Right cardiac atrium (tissue), 5 donors: ENCODE measurements at regions not wholly inside any gene's neighbourhood (a gene's known extent, or its start where the extent isn't known, plus 50 kb on each side); places are given as distances from the start of the nearest gene placed in this dataset.
A peak's percentile ranks its signal among the peaks of the same experiment; 100 is the strongest.
"Not testable (repeated sequence)": the region's sequence is repeated elsewhere in the genome, so short reads cannot be mapped to it uniquely, and the experiment has no call there.

Source experiments
- ATAC-seq, 2 donors: fragments of 200-7000 bp; cut with Tn5 transposase; one replicate each; pipeline versions ENCODE4 v1.8.0 to v1.9.1; 2020; ENCODE audit warnings: moderate library complexity in 2 of 2, mild to moderate bottlenecking in 1 of 2
- DNase-seq, 3 donors: peaks; one replicate each; pipeline ENCODE4 v3.0.0-alpha.2; 2020
- H3K27ac ChIP-seq: one replicate; pipeline ENCODE4 v1.5.1; 2013; ENCODE audit warnings: mild to moderate bottlenecking, low read length, control low read depth, moderate library complexity
- H3K27me3 ChIP-seq: one replicate; pipeline ENCODE4 v1.6.1; 2013; ENCODE audit not compliant: control insufficient read depth, insufficient read depth
- H3K4me1 ChIP-seq: one replicate; pipeline ENCODE4 v1.6.1; 2013; ENCODE audit warnings: low read length; ENCODE audit not compliant: control insufficient read depth, insufficient read depth
- H3K4me3 ChIP-seq: one replicate; pipeline ENCODE4 v1.5.1; 2013; ENCODE audit warnings: low read length, control low read depth
- H3K9me3 ChIP-seq: one replicate; pipeline ENCODE4 v1.6.1; 2013; ENCODE audit warnings: low read length; ENCODE audit not compliant: control insufficient read depth
- WGBS: extraction: QIAGEN DNeasy Blood & Tissue Kit; methylation state at CpG from one replicate; pipeline ENCODE4 v1.1.7; 2013; 5-methylcytosine and 5-hydroxymethylcytosine counted together
- intact Hi-C, 4 donors: fragments of 100-400 bp; cut with DNase I; formaldehyde crosslinking; loops; one replicate each; pipeline versions ENCODE4 v1.11.0 to v1.14.0; 2022 to 2023
- donor health status: healthy with polysubstance abuse.
- donor health status: DM: no; HTN: yes; CAD: no.
- donor health status: DM: no; HTN: no; CAD: no.
- donor health status: DM: no; HTN: yes; CAD: no; lungs with severe emphysema.
- donor health status: DM: yes; HTN: yes; CAD: no.

DNA sequence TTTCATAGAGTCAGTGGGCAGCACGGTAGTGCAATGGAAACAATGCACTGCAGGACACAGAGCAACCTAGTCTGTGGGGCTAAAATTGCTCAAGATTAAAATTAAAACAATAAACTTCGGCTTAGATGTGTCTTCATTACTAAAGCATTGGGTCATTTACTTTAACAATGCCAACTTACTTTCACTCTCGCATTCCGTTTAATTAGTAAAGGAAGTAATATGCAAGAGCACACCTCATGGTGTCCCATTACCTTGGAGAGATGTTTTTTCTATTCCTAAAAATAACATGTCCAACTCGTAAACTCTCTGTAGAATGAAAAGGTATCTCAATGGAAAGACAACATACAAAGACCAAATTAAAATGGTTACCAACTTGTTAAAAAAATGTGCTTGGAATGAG lies 738.4 kb downstream of the PCDH17 start:
- Histone ChIP-seq H3K9me3 (no peaks in the 10 kb centered on the region), H3K27me3 (no peaks in the 10 kb centered on the region), H3K4me3 (no peak overlapping the region), H3K4me1 (no peaks in the 10 kb centered on the region), H3K27ac (no peak overlapping the region)
- ATAC-seq (no peak), DNase-seq (no peak)
- intact Hi-C loops = no loop called here
- WGBS = 87% methylated on average over 5 of the region's 5 CpGs

DNA sequence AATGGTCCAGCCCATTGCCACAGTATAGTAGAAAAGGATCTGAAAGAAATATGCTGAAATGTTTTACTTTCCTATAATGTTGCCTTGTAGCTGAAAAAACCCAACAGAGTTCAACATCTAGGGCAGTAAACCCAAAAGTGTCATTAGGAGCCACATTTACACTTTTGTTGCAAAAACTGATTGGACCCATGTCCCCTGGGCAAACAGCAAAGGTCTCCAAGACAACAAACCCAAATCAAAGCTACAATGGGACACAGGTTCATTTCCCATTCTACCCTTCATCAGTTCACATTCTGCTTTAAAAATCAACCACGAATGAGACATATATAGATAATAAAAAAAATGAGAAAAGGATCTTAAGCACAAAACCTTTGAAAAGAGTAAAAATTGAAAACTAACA lies 744.8 kb downstream of the PCDH17 start:
- Histone ChIP-seq H3K9me3 (no peaks in the 10 kb centered on the region), H3K27ac (no peak overlapping the region), H3K4me3 (no peak overlapping the region), H3K4me1 (no peaks in the 10 kb centered on the region), H3K27me3 (no peaks in the 10 kb centered on the region)
- DNase-seq (no peak), ATAC-seq (no peak)
- WGBS = 79% methylated on average over 1 of the region's 1 CpG
- intact Hi-C loops = no loop called here

DNA sequence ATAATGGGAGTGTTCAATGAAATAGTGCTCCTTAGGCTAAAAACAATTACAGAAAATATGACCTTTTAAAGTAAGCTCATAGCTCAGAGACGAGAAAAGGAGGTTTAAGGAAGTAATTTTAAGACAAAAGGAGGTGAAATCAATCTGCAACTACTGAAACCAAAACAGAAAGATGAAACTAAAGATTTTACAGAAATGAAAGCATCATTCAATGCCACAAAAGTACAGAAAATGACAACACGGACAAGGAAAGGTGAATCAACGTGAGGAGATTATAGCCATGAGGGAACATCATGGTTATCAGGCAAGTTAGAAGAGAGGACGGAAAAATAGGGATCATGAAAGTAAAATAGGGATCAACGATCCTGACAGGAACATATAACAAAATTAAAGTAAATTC lies 745.2 kb downstream of the PCDH17 start:
- intact Hi-C loops = no loop called here
- Histone ChIP-seq H3K9me3 (no peaks in the 10 kb centered on the region), H3K27ac (no peak overlapping the region), H3K4me3 (no peak overlapping the region), H3K27me3 (no peaks in the 10 kb centered on the region), H3K4me1 (no peaks in the 10 kb centered on the region)
- DNase-seq = no peak
- 86% methylated on average over 5 of the region's 5 CpGs for WGBS
- ATAC-seq = no peak

DNA sequence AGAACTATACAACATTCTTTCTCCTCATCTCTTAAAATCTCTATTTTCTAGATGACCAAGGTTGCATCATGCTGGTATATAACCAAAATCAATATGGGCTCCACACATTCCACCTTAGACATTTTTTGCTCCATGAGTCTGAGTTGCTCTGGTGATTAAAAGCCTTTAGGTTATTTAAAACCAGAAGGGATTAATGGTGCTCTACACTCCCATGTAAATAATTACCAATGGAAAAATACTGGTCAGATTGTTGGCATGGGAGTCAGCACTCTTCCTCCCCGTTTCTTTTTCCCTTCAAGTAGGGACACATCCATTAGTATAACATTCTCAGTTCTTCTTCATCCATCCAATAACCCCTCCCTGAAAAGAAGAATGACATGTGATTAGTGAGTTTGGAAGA lies 747.7 kb downstream of the PCDH17 start:
- no peaks in the 10 kb centered on the region for H3K4me1 ChIP-seq
- H3K4me3 ChIP-seq = no peak overlapping the region
- no peak overlapping the region for H3K27ac ChIP-seq
- no peaks in the 10 kb centered on the region for H3K27me3 ChIP-seq
- 61% methylated on average over 1 of the region's 1 CpG for WGBS
- intact Hi-C loops = no loop called here
- ATAC-seq = no peak
- no peak for DNase-seq
- H3K9me3 ChIP-seq = no peaks in the 10 kb centered on the region

DNA sequence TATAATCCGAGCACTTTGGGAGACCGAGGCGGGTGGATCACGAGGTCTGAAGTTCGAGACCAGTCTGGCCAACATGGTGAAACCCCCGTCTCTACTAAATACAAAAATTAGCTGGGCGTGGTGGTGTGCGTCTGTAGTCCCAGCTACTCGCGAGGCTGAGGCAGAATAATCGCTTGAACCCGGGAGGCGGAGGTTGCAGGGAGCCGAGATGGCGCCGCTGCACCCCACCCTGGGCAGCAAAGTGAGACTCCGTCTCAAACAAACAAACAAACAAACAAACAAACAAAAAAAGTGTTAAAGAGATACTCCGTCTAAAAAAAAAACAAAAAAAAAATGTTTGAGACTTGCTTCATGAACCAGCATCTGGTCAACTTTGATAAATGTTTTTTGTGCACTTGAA lies 753.8 kb downstream of the PCDH17 start:
- H3K27me3 ChIP-seq, intact Hi-C loops, H3K9me3 ChIP-seq, H3K4me1 ChIP-seq, H3K27ac ChIP-seq, ATAC-seq, H3K4me3 ChIP-seq: not testable (repeated sequence)
- 95% methylated on average over 18 of the region's 18 CpGs for WGBS
- DNase-seq = peak in 2 of 3 donors; percentile 17 to 19

DNA sequence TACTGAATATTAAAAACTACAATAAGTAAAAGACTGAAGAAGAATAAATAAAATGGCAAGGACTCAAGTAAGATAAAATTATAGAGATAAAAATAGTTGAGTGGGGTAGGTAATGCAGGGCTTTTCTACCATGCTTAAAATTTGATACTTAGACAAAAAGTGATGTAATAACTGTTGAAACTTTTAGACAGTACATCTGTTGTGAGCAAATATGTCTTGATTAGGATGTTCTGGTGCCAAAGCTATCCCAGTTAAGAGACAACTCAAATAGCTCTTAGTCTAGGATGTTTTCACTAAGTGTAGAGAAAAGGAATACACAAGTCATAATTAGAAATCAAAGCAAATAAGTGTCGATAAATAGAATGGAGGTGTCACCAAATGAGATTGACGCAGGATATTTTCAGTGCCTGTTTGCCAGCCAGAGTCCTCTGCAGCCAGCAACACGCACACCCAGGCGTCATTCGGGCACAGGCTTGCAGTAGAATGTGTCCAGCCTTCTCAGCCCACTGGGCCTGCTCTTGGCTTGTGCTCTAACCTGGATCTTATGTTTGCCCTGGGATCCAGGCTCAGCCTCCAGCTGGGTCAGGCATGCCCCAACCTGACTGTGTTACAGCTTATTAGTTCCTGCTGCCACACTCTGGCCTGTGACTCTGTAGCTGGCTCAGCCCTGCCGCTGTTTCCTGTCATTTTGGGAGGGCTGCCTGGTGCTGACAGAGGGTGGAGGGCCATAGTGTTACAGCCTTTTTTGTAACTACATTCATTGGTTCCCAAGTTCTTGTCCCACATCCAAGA lies 766.2 kb downstream of the PCDH17 start:
- peak; percentile 41 to 86 (median 74) for DNase-seq
- WGBS = 74% methylated on average over 6 of the region's 6 CpGs
- no peaks in the 10 kb centered on the region for H3K4me1 ChIP-seq
- no peak overlapping the region for H3K4me3 ChIP-seq
- H3K27me3 ChIP-seq = no peaks in the 10 kb centered on the region
- H3K27ac ChIP-seq = no peak overlapping the region
- H3K9me3 ChIP-seq = peaks cover 4% of the 10 kb centered on the region
- intact Hi-C loops = no loop called here
- ATAC-seq = peak; percentile 72 to 90

DNA sequence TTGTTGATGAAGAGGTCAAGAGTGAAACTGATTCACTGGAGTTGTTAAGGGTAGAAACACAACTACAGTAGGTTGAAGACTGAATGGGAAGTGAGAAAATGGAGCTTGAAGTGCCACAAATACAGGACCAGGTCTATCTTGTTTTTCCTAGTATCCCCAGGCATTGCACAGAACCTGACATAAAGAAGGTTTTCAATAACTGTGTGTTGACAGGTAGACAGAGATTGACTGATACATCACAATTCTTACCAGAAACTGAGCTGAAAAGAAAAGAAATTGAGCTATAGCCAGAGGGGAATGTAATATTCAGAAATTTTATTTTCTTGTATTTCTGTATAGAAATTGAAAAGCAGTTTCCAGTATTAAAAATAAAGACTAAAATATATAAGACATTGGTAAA lies 767.7 kb downstream of the PCDH17 start:
- ATAC-seq (no peak), DNase-seq (no peak)
- Histone ChIP-seq H3K27me3 (no peaks in the 10 kb centered on the region), H3K4me3 (no peak overlapping the region), H3K27ac (no peak overlapping the region), H3K9me3 (peaks cover 4% of the 10 kb centered on the region), H3K4me1 (no peaks in the 10 kb centered on the region)
- intact Hi-C loops = no loop called here

DNA sequence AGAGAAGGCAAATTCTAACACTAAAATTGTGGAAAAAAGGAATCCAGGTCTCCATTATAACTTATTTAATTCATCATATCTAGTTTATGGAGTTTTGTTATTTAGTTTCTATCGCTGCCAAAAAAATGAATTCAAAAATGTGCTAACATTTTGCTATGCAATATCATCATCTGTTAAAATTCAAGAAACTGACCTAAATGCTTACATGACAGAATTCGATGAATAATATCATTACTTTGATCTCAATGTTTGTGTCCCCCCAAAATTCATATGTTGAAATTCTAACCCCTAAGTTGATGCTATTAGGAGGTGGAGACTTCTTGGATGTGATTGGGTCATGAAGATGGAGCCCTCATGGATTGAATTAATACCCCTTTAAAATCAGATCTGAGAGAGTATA lies 775.0 kb downstream of the PCDH17 start:
- H3K9me3 ChIP-seq = no peaks in the 10 kb centered on the region
- H3K27ac ChIP-seq = no peak overlapping the region
- H3K27me3 ChIP-seq = no peaks in the 10 kb centered on the region
- H3K4me1 ChIP-seq = no peaks in the 10 kb centered on the region
- no peak for DNase-seq
- WGBS = 93% methylated on average over 2 of the region's 2 CpGs
- H3K4me3 ChIP-seq = no peak overlapping the region
- intact Hi-C loops = no loop called here
- ATAC-seq = no peak

DNA sequence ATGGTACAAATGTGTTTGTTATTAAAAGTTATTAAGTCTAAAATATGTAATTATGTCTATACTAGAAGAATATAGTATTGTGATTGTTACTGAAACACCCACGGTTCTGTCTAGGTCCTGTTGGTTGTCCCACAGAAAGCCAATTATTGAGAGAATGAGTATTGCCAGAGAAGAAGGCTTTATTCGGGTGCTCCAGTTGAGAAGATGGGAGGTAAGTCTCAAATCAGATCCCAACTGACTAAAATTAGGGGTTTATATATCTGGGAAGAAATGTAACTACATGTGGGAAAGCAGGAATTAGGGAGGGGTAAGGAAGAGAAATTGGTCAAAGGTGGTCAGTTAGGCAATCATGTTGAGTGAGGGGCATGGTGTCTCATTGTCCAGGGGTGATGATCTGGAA lies 798.4 kb downstream of the PCDH17 start:
- Histone ChIP-seq H3K27me3 (no peaks in the 10 kb centered on the region), H3K27ac (no peak overlapping the region), H3K9me3 (no peaks in the 10 kb centered on the region), H3K4me1 (no peaks in the 10 kb centered on the region), H3K4me3 (no peak overlapping the region)
- WGBS = 88% methylated on average over 2 of the region's 2 CpGs
- ATAC-seq (no peak), DNase-seq (no peak)
- intact Hi-C loops = no loop called here

DNA sequence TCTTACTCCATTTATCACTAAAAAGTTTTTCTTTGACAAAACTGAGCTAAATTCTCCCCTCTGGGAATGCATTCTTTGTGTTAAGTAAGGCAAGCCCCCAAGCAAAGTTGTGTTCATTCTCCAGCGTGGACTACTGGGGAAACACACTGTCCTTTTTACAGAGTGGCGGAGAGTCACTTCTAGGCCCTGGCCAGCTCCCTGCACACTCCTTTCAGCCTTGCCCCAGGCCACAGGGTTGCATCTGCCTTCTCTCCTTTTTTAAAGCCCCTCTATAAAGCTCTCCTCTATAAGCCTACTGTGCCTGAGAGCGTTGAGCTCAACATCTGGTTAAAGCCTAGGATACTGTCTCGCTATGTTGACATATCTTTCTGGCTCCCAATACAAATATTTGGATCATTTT lies 803.4 kb downstream of the PCDH17 start:
- 85% methylated on average over 4 of the region's 4 CpGs for WGBS
- no peak for DNase-seq

DNA sequence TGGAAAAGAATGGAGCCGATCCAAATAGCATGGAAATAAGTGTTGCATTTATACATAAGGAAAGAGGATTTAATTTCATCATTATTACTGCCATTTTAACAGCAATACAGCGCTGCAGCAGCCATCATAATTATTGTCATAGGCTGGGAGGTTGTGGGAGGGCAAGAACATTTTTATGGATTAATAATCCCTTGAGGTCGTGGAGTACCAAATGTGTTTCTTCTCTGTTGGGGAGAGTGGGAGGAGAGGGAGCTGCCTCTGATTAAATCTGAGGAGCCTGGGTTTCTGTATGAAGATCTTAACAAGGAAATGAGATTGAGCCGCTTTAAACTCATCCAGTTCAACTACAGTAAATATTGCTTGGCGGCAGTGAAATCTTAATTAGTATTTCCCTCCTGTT lies 805.9 kb downstream of the PCDH17 start:
- H3K4me3 ChIP-seq = no peak overlapping the region
- intact Hi-C loops = no loop called here
- no peak overlapping the region for H3K27ac ChIP-seq
- H3K27me3 ChIP-seq = no peaks in the 10 kb centered on the region
- H3K4me1 ChIP-seq = no peaks in the 10 kb centered on the region
- 70% methylated on average over 5 of the region's 5 CpGs for WGBS
- ATAC-seq = no peak
- no peak for DNase-seq
- no peaks in the 10 kb centered on the region for H3K9me3 ChIP-seq

More for the DNA sequence above, 803.4 kb downstream of the PCDH17 start:
- H3K4me3 ChIP-seq = no peak overlapping the region
- intact Hi-C loops = no loop called here
- no peak overlapping the region for H3K27ac ChIP-seq
- no peaks in the 10 kb centered on the region for H3K27me3 ChIP-seq
- no peaks in the 10 kb centered on the region for H3K4me1 ChIP-seq
- H3K9me3 ChIP-seq = no peaks in the 10 kb centered on the region
- ATAC-seq = no peak

DNA sequence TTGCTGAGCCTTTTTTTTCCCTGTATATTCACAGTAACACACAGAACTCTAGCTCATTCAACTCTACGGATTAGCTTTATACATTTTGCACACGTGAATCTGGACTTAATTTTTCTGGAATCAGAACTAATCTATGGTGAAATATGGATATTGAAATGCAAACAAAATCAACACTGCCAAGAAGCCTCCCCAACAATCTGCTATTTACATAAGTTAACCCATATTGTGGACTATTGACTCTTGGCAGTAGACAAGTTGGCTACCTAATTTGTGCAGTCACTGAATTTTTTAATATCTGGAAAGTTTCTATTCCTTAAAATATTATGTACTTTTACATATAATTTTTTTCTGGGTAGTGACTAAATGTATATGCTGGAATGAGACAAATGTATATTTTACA lies 815.4 kb downstream of the PCDH17 start:
- whole genome bisulfite sequencing = 85% methylated on average over 2 of the region's 2 CpGs
- Histone ChIP-seq H3K4me3 (no peak overlapping the region), H3K4me1 (no peaks in the 10 kb centered on the region), H3K27me3 (no peaks in the 10 kb centered on the region), H3K9me3 (no peaks in the 10 kb centered on the region), H3K27ac (no peak overlapping the region)
- ATAC-seq (no peak), DNase-seq (no peak)
- intact Hi-C loops = no loop called here
